SK-N-MC (cell line): ENCODE measurements at regions not wholly inside any gene's neighbourhood (a gene's known extent, or its start where the extent isn't known, plus 50 kb on each side); places are given as distances from the start of the nearest gene placed in this dataset.
"Not testable (repeated sequence)": the region's sequence is repeated elsewhere in the genome, so short reads cannot be mapped to it uniquely, and the experiment has no call there.

Source experiments
- EZH2 ChIP-seq: fragments of 200-600 bp; sonication (generic); IDR thresholded peaks from one replicate; pipeline ENCODE4 v1.6.1; 2017; ENCODE audit warnings: antibody characterized with exemption
- POLR2AphosphoS5 ChIP-seq: IDR thresholded peaks from 2 replicates; pipeline ENCODE4 v1.6.1; 2012; ENCODE audit warnings: mild to moderate bottlenecking, low read depth, low read length, borderline replicate concordance

DNA sequence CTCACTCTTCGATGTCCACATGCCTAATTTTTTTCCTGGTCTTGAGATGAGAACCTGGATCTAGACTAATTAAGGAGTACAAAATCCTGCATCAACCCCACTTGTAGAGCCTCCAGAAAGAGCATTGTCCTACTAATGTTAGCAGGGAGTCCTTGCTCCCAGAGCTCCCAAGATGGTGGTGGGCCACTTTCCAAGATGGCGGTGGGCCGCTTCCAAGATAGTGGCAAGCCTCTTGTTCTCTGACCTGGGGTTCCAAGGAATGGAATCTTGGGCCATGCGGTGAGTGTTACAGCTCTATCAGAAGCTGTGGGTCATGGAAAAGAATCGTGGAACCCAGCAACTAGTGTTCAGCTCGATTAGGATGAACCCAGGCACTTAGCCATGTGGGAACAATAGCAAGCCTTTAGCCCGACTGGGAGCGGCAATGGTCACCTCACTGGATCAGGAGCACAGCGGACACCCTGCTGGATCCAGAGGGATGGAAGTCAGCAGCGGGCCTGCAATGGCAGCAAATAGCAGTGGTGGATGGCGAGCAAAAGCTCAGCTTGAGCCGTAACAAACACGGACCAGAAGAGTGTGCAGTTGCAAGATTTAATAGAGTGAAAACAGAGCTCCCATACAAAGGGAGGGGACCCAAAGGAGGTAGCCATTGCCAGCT lies 1997.5 kb upstream of the RAG2 start:
- TF ChIP-seq EZH2, POLR2AphosphoS5: not testable (repeated sequence)
